SU-DHL-6 (cell line): ENCODE measurements at regions not wholly inside any gene's neighbourhood (a gene's known extent, or its start where the extent isn't known, plus 50 kb on each side); places are given as distances from the start of the nearest gene placed in this dataset.
"Not testable (repeated sequence)": the region's sequence is repeated elsewhere in the genome, so short reads cannot be mapped to it uniquely, and the experiment has no call there.

Source experiments
- H2AFZ ChIP-seq: fragments of 200-600 bp; sonication (generic); 2 replicates; pipeline ENCODE4 v1.6.1; 2014; ENCODE audit warnings: low read depth, mild to moderate bottlenecking, moderate library complexity, mixed read lengths, antibody characterized with exemption, low read length; ENCODE audit not compliant: severe bottlenecking
- H3F3A ChIP-seq: fragments of 200-600 bp; shearing (Covaris generic); 2 replicates; pipeline ENCODE4 v1.6.0; 2016; ENCODE audit warnings: antibody characterized with exemption, mild to moderate bottlenecking; ENCODE audit not compliant: insufficient read depth
- H3K27ac ChIP-seq: fragments of 200-600 bp; sonication (generic); 2 replicates; pipeline ENCODE4 v1.5.1; 2016; ENCODE audit warnings: low read depth, mild to moderate bottlenecking, low read length, moderate library complexity, mixed read lengths
- H3K27me3 ChIP-seq: fragments of 200-600 bp; sonication (generic), shearing (Covaris generic); 2 replicates; pipeline ENCODE4 v1.6.0; 2014; ENCODE audit warnings: mild to moderate bottlenecking, low read length
- H3K36me3 ChIP-seq: fragments of 200-600 bp; sonication (generic); 2 replicates; pipeline ENCODE4 v1.6.1; 2014; ENCODE audit warnings: mild to moderate bottlenecking, low read length, mixed read lengths
- H3K4me2 ChIP-seq: fragments of 300-600, 200-600 bp; shearing (Covaris generic), sonication (generic); 2 replicates; pipeline ENCODE4 v1.6.0; 2014; ENCODE audit warnings: low read length, low read depth, mild to moderate bottlenecking; ENCODE audit not compliant: poor library complexity, severe bottlenecking
- H3K4me3 ChIP-seq: fragments of 200-600 bp; sonication (generic); 2 replicates; pipeline ENCODE4 v1.5.1; 2014; ENCODE audit warnings: antibody characterized with exemption, low read length, mild to moderate bottlenecking, mixed read lengths; ENCODE audit not compliant: insufficient read depth, poor library complexity, severe bottlenecking
- H3K79me2 ChIP-seq: fragments of 200-600 bp; sonication (generic); 2 replicates; pipeline ENCODE4 v1.6.1; 2014; ENCODE audit warnings: mild to moderate bottlenecking, low read length, moderate library complexity; ENCODE audit not compliant: insufficient read depth
- H3K9ac ChIP-seq: fragments of 200-600 bp; sonication (generic); 2 replicates; pipeline ENCODE4 v1.7.0; 2014; ENCODE audit warnings: mild to moderate bottlenecking, low read length
- H3K9me2 ChIP-seq: fragments of 200-600 bp; sonication (generic); replicated peaks from 2 replicates; pipeline ENCODE4 v1.6.1; 2014; ENCODE audit warnings: low read length; ENCODE audit not compliant: insufficient read depth
- H3K9me3 ChIP-seq: fragments of 200-600 bp; sonication (generic); 2 replicates; pipeline ENCODE4 v1.6.1; 2014; ENCODE audit warnings: low read length, mixed read lengths; ENCODE audit not compliant: insufficient read depth
- H4K20me1 ChIP-seq: fragments of 200-600 bp; sonication (generic); 2 replicates; pipeline ENCODE4 v1.6.1; 2014; ENCODE audit warnings: low read depth, mild to moderate bottlenecking, antibody characterized with exemption, low read length, moderate library complexity, mixed read lengths
- CTCF ChIP-seq: fragments of 200-600 bp; sonication (generic); IDR thresholded peaks from one replicate; pipeline ENCODE4 v1.5.1; 2017; ENCODE audit warnings: antibody characterized with exemption, mild to moderate bottlenecking, low read length, moderate library complexity; ENCODE audit not compliant: insufficient read depth, poor library complexity, severe bottlenecking
- EZH2phosphoT487 ChIP-seq: fragments of 200-600 bp; sonication (generic), shearing (Covaris generic); conservative IDR thresholded peaks from 2 replicates; pipeline ENCODE4 v1.6.1; 2018; ENCODE audit warnings: mild to moderate bottlenecking, antibody characterized with exemption, low read length, moderate library complexity, mixed read lengths

GRCh38 chr13:48879432-48879831 is 96.3 kb upstream of the FNDC3A start:
- Histone ChIP-seq H3K27ac (no peak overlapping the region), H3K27me3 (no peaks in the 10 kb centered on the region), H2AFZ (no peak overlapping the region), H3K9me3 (no peaks in the 10 kb centered on the region), H3F3A (no peaks in the 10 kb centered on the region), H3K79me2 (no peaks in the 10 kb centered on the region), H3K36me3 (no peaks in the 10 kb centered on the region), H3K9me2 (no peaks in the 10 kb centered on the region), H3K9ac (no peak overlapping the region), H3K4me2 (no peak overlapping the region), H3K4me3 (no peak overlapping the region), H4K20me1 (no peaks in the 10 kb centered on the region)
- no peak for TF ChIP-seq EZH2phosphoT487
- no peak for TF ChIP-seq CTCF

GRCh38 chr13:48879854-48880253 is 95.9 kb upstream of the FNDC3A start:
- no peaks in the 10 kb centered on the region for H3K27me3 ChIP-seq

GRCh38 chr13:48883786-48884185 is 91.9 kb upstream of the FNDC3A start:
- not testable (repeated sequence) for H3K36me3 ChIP-seq, H3K27me3 ChIP-seq, H4K20me1 ChIP-seq, H3K79me2 ChIP-seq, H3F3A ChIP-seq, H3K4me3 ChIP-seq, H3K9me3 ChIP-seq, H3K27ac ChIP-seq, H3K9me2 ChIP-seq, H3K4me2 ChIP-seq, H2AFZ ChIP-seq, H3K9ac ChIP-seq

More at GRCh38 chr13:48879854-48880253, 95.9 kb upstream of the FNDC3A start:
- no peak overlapping the region for H3K4me2 ChIP-seq
- H2AFZ ChIP-seq = no peak overlapping the region
- H3K79me2 ChIP-seq = no peaks in the 10 kb centered on the region
- no peaks in the 10 kb centered on the region for H3K36me3 ChIP-seq
- no peaks in the 10 kb centered on the region for H3F3A ChIP-seq
- H3K9me2 ChIP-seq = no peaks in the 10 kb centered on the region
- H3K9ac ChIP-seq = no peak overlapping the region
- no peaks in the 10 kb centered on the region for H4K20me1 ChIP-seq
- H3K9me3 ChIP-seq = no peaks in the 10 kb centered on the region
- no peak overlapping the region for H3K27ac ChIP-seq
- no peak overlapping the region for H3K4me3 ChIP-seq
- TF ChIP-seq EZH2phosphoT487 = no peak
- no peak for TF ChIP-seq CTCF

- Histone ChIP-seq H4K20me1 (no peaks in the 10 kb centered on the region), H2AFZ (no peak overlapping the region), H3K9me3 (no peaks in the 10 kb centered on the region), H3K4me3 (no peak overlapping the region), H3K27me3 (no peaks in the 10 kb centered on the region), H3K79me2 (no peaks in the 10 kb centered on the region), H3K27ac (no peak overlapping the region), H3F3A (no peaks in the 10 kb centered on the region), H3K4me2 (no peak overlapping the region), H3K9me2 (no peaks in the 10 kb centered on the region), H3K9ac (no peak overlapping the region), H3K36me3 (no peaks in the 10 kb centered on the region)
- TF ChIP-seq CTCF = no peak
- no peak for TF ChIP-seq EZH2phosphoT487
These were observed 90.7 kb upstream of the FNDC3A start for GRCh38 chr13:48885027-48885395.
